GM10248 (cell line): ENCODE measurements at regions not wholly inside any gene's neighbourhood (a gene's known extent, or its start where the extent isn't known, plus 50 kb on each side); places are given as distances from the start of the nearest gene placed in this dataset.

ENCODE experiments used
- CTCF ChIA-PET: fragments of 300-600 bp; sonication (Branson Sonifier 250); formaldehyde crosslinking; extraction: SDS; loops from one replicate; lab custom pipeline; 2021; ENCODE audit warnings: antibody characterized with exemption; lab: Yijun Ruan, JAX
- POLR2A ChIA-PET: fragments of 350-650 bp; sonication (Branson Sonifier 250); formaldehyde crosslinking; extraction: SDS; loops from one replicate; lab custom pipeline; 2020; ENCODE audit warnings: antibody characterized with exemption; lab: Yijun Ruan, JAX
- DNase-seq: peaks from one replicate; pipeline ENCODE4 v3.0.0; 2012; ENCODE audit errors: extremely low spot score
- CTCF ChIP-seq: IDR thresholded peaks from 2 replicates; pipeline ENCODE4 v1.5.1; 2012; ENCODE audit warnings: mild to moderate bottlenecking, low read depth; ENCODE audit errors: extremely low read depth, missing control alignments, control extremely low read depth

- CTCF ChIA-PET: no interaction called here
- POLR2A ChIA-PET: interaction anchor here (0.5 kb wide), 1 partner anchor 10 kb away, joined by 6 read pairs; no protein-coding TSS in a partner anchor
- no peak for TF ChIP-seq CTCF
Measured at GRCh38 chrX:97987979-97988378, 1104.3 kb downstream of the RPA4 start.

GRCh38 chrX:97995834-97996233 is 1112.1 kb downstream of the RPA4 start:
- no peak for DNase-seq
- POLR2A ChIA-PET: no interaction called here
- TF ChIP-seq CTCF: no peak
- CTCF ChIA-PET: no interaction called here

More at GRCh38 chrX:97987979-97988378, 1104.3 kb downstream of the RPA4 start:
- DNase-seq: no peak

- CTCF ChIA-PET: no interaction called here
- POLR2A ChIA-PET: no interaction called here
- DNase-seq: no peak
- no peak for TF ChIP-seq CTCF
Measured at GRCh38 chrX:98028691-98029090, 1145.0 kb downstream of the RPA4 start.

- POLR2A ChIA-PET: no interaction called here
- CTCF ChIA-PET: no interaction called here
- no peak for DNase-seq
- no peak for TF ChIP-seq CTCF
Measured at GRCh38 chrX:98029861-98030260, 1146.2 kb downstream of the RPA4 start.

- TF ChIP-seq CTCF: no peak
- POLR2A ChIA-PET: no interaction called here
- no peak for DNase-seq
- CTCF ChIA-PET: no interaction called here
Measured at GRCh38 chrX:98057176-98057575, 1173.5 kb downstream of the RPA4 start.

GRCh38 chrX:98065151-98065550 is 1181.4 kb downstream of the RPA4 start:
- ChIA-PET CTCF (no interaction called here), POLR2A (no interaction called here)
- DNase-seq: no peak
- no peak for TF ChIP-seq CTCF

- POLR2A ChIA-PET: no interaction called here
- CTCF ChIA-PET: no interaction called here
- DNase-seq: no peak
- no peak for TF ChIP-seq CTCF
Measured at GRCh38 chrX:98067611-98068010, 1183.9 kb downstream of the RPA4 start.
